Stimulated activated CD4-positive, alpha-beta T cell treated with anti-CD3 and anti-CD28 coated beads, Interleukin-12 subunit alpha, Interleukin-12 subunit beta, amount 100 ng/mL, for 48 hours (primary cell): ENCODE measurements at regions not wholly inside any gene's neighbourhood (a gene's known extent, or its start where the extent isn't known, plus 50 kb on each side); places are given as distances from the start of the nearest gene placed in this dataset.

Experiments used
- DNase-seq, 3 donors: peaks; one replicate each; pipeline ENCODE4 v3.0.0-alpha.2; 2020; ENCODE audit warnings: low read depth in 2 of 3, low spot score in 1 of 3

- DNase-seq = no peak
Measured at GRCh38 chr18:39743463-39743862, 2177.9 kb upstream of the CELF4 start.

- no peak for DNase-seq
Measured at GRCh38 chr18:39741755-39742466, 2176.3 kb upstream of the CELF4 start.

GRCh38 chr18:39737869-39738268, 2172.3 kb upstream of the CELF4 start:
- DNase-seq = no peak

DNA sequence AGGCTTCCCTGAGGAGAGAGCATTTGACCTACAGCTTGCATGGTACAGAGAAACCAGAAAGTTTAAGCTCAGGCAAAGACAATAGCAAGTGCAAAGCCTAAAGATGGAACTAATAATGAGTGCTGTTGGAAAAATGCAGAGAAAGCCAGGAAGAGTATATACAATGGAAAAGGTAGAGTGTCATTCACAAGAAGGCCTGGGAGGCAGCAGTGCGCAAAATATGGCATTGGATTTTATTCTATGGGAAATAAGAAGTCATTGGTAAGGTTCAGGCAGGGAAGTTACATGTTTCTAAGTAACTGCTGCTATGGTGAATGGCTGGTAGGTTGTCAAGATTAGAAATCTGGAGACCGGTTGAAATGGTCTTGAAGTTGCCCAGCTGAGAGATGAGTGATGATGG, 2167.3 kb upstream of the CELF4 start:
- no peak for DNase-seq

DNA sequence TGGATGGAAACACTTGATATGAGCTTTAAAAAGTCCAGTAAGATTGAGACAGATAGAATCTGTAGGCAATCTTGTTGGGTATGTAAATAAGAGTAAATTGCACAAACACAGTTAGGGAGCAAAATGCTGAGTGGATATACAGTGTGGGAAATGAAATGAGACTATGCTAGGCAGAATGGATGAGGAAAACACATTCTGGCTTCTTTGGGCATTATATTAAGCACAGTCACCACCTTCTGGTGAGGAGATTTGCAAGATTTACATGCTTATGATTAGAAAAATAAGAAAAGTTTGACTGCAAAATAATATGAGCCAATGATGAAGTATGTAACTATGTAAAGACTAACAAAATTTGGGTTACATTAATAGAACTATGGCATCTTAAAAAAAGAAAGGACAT, 2165.0 kb upstream of the CELF4 start:
- no peak for DNase-seq

- DNase-seq = no peak
Measured at GRCh38 chr18:39724652-39725051, 2159.1 kb upstream of the CELF4 start.

- DNase-seq = no peak
Measured at GRCh38 chr18:39721712-39722111, 2156.1 kb upstream of the CELF4 start.

GRCh38 chr18:39713961-39714360, 2148.4 kb upstream of the CELF4 start:
- no peak for DNase-seq

DNA sequence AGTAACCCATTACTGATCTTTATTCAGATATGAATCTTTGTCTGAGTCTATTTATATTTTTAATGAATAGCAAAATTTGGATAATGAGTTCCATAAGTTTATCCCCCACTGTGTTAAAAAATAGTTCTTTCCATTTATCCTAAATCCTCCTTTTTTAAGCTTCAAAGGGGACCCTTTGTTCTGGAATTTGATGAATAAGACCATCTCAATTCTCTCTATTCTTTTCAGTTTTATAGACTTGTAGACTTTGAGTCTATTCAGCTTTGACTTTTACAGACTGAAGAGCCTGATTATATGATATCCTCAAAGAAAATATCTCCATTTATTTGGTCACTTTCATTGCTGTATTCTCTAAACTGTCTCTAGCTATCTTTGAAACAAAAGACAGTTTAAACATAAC, 2146.1 kb upstream of the CELF4 start:
- no peak for DNase-seq

DNA sequence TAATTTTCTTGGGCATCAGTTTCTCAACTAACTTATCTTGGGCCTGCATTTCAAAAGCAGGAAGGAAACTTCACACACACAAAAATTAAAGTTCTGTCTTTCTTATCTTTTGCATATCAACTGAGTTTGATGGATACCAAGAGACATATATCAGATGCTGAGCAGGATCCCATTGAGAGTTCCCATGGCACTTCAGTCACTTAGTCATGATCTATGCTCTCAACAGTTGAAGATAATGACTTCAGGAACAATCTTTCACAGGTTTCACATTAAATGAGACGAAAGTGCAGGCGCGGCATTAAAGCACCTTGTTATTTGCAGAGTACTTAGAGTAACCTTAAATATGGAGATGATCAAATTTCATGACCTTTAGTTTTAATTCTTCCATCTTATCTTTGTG, 2139.8 kb upstream of the CELF4 start:
- no peak for DNase-seq

- DNase-seq = no peak
Measured at GRCh38 chr18:39702888-39703287, 2137.3 kb upstream of the CELF4 start.

GRCh38 chr18:39701839-39702238, 2136.2 kb upstream of the CELF4 start:
- no peak for DNase-seq

DNA sequence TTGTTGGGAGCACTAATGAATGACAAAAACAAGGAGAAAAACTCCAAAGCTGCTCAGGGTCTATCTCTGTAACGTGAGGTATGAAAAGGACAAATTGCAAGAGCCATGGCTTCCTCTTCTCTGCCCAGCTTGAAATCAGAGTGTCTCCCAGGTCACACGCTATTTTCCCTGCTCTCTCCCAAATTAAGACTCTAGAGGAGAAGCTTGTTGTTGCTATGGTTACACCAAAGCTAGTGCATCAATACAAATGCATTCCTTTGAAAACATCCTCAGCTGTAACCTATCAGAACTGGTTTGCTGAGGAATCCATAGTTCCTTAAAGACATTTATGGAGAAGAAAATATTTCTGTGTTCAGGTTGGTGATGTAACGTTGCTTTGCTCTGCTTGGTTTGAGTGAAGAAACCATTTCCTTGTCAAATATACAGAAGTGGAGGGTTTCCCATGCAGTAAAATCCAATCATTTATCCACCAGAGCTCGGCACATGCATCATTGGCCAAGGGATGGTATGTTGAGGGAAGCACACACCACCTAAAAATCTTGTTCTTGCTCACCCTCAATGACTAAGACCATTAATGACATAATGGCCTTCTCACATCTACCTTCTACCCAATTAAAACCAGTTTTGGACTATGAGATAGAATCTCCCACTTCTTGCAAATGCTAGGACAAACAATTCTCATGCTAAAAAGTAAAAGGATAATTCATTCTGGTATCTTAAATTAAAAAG, 2135.6 kb upstream of the CELF4 start:
- no peak for DNase-seq

GRCh38 chr18:39699340-39699964, 2133.9 kb upstream of the CELF4 start:
- no peak for DNase-seq

GRCh38 chr18:39698436-39698835, 2132.8 kb upstream of the CELF4 start:
- no peak for DNase-seq

- DNase-seq = no peak
Measured at GRCh38 chr18:39693359-39693758, 2127.8 kb upstream of the CELF4 start.

DNA sequence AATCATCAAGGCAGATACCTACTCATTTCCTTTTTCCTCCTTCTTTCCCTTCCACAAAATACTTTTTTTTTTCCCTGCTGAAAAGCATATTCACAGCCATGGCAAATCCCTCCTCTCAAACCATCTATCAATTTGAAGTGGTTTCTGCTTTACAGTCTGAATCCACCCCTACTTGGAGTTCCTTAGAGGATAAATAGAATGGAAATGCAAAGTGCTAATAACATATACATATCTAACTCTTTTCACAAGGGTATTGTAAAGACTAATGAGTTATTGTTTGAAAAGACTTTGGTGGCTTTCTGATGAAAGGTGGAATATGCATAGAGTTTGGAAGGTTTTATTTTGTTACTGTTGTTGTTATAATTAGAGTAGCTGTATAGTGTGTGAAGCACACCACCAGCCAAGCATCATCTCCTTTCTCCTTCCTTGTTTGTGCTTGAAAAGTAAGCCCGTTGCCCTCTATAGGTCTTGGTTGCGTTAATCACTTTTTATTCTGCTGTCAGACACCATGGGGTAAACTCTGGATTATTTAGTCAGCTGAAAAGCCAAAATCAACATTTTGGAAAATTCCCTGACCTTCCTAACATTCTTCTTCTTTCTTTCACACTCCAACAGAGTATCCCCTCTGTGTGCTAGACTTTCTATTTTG, 2126.9 kb upstream of the CELF4 start:
- DNase-seq = no peak

- DNase-seq = no peak
Measured at GRCh38 chr18:39685303-39685902, 2119.8 kb upstream of the CELF4 start.

GRCh38 chr18:39681061-39681460, 2115.5 kb upstream of the CELF4 start:
- DNase-seq = no peak

- no peak for DNase-seq
Measured at GRCh38 chr18:39675906-39676305, 2110.3 kb upstream of the CELF4 start.

DNA sequence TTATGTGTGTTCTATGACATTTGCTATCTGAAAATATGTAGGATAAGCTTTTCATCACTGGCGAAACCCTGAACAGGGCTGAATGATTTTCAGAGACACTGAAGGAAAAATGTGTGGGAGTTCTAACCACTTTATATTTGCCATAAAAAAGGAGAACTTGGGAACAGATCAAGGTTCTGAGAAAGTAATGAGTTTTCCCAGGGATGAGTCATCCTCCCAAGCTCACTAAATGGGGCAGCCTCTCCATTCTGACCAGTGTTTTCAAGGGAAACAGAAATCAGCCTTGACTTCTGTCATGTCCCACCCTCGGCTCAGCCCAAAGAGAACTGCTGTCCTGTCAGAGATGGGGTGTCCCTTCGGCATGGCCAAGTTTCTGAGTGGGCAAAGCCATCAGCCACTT, 2109.8 kb upstream of the CELF4 start:
- no peak for DNase-seq

GRCh38 chr18:39672171-39672570, 2106.6 kb upstream of the CELF4 start:
- DNase-seq = no peak
